CD4-positive, alpha-beta T cell treated with Interleukin-4 for 1 hour (primary cell): ENCODE measurements at regions not wholly inside any gene's neighbourhood (a gene's known extent, or its start where the extent isn't known, plus 50 kb on each side); places are given as distances from the start of the nearest gene placed in this dataset.
"Not testable (repeated sequence)": the region's sequence is repeated elsewhere in the genome, so short reads cannot be mapped to it uniquely, and the experiment has no call there.

Experiments
- DNase-seq, 2 donors: peaks; one replicate each; pipeline ENCODE4 v3.0.0-alpha.2; 2020 to 2022

- DNase-seq: no peak
Measured at GRCh38 chr1:222953585-222953984, 138.7 kb downstream of the DISP1 start.

- no peak for DNase-seq
Measured at GRCh38 chr1:222955964-222956363, 141.1 kb downstream of the DISP1 start.

- DNase-seq: no peak
Measured at GRCh38 chr1:222956601-222957000, 141.8 kb downstream of the DISP1 start.

GRCh38 chr1:222967466-222968240 lies 152.8 kb downstream of the DISP1 start:
- no peak for DNase-seq

- DNase-seq: no peak
Measured at GRCh38 chr1:222970040-222970439, 155.2 kb downstream of the DISP1 start.

GRCh38 chr1:222970711-222971110 lies 155.9 kb downstream of the DISP1 start:
- DNase-seq: no peak

- DNase-seq: no peak
Measured at GRCh38 chr1:222971146-222971545, 156.3 kb downstream of the DISP1 start.

GRCh38 chr1:222973561-222973960 lies 158.7 kb downstream of the DISP1 start:
- DNase-seq: no peak

GRCh38 chr1:222974496-222974895 lies 159.7 kb downstream of the DISP1 start:
- no peak for DNase-seq

GRCh38 chr1:222975472-222976122 lies 160.8 kb downstream of the DISP1 start:
- DNase-seq: no peak

- no peak for DNase-seq
Measured at GRCh38 chr1:222976453-222976852, 161.6 kb downstream of the DISP1 start.

GRCh38 chr1:222977294-222977693 lies 162.5 kb downstream of the DISP1 start:
- DNase-seq: not testable (repeated sequence)

GRCh38 chr1:222979561-222979960 lies 163.5 kb downstream of the TLR5 start:
- DNase-seq: no peak

- DNase-seq: no peak
Measured at GRCh38 chr1:222987674-222988076, 155.4 kb downstream of the TLR5 start.

GRCh38 chr1:222989443-222989842 lies 153.6 kb downstream of the TLR5 start:
- no peak for DNase-seq

GRCh38 chr1:222991177-222991576 lies 151.9 kb downstream of the TLR5 start:
- no peak for DNase-seq

- no peak for DNase-seq
Measured at GRCh38 chr1:222991908-222992307, 151.1 kb downstream of the TLR5 start.

- no peak for DNase-seq
Measured at GRCh38 chr1:222994511-222995235, 148.4 kb downstream of the TLR5 start.

GRCh38 chr1:222995236-222995580 lies 147.8 kb downstream of the TLR5 start:
- DNase-seq: no peak

GRCh38 chr1:222995620-222996309 lies 147.3 kb downstream of the TLR5 start:
- no peak for DNase-seq

GRCh38 chr1:222996310-222996975 lies 146.6 kb downstream of the TLR5 start:
- DNase-seq: no peak

GRCh38 chr1:223000632-223001031 lies 142.4 kb downstream of the TLR5 start:
- DNase-seq: no peak
